HCT116 (cell line): ENCODE measurements at regions not wholly inside any gene's neighbourhood (a gene's known extent, or its start where the extent isn't known, plus 50 kb on each side); places are given as distances from the start of the nearest gene placed in this dataset.

ENCODE experiments used
- ATAC-seq: fragments of 200-7000 bp; cut with Tn5 transposase; 2 replicates; pipeline ENCODE4 v1.9.1; 2020; ENCODE audit warnings: mild to moderate bottlenecking, moderate library complexity
- BruUV-seq: library from RNA; stranded (reverse); fragments of 400-500 nt; replicated peaks from 2 replicates; lab custom pipeline; 2021; lab: Mats Ljungman, UMichigan
- CTCF ChIA-PET: fragments of 300-600 bp; sonication (Branson Sonifier 250); formaldehyde crosslinking; loops from one replicate; lab custom pipeline; 2021; ENCODE audit warnings: antibody characterized with exemption; lab: Charles Lee
- POLR2A ChIA-PET: fragments of 300-600, 350-600 bp; sonication (Branson Sonifier 250); formaldehyde crosslinking; loops from one replicate; lab custom pipeline; 2021; ENCODE audit warnings: antibody characterized with exemption; lab: Charles Lee
- RAD21 ChIA-PET, 2 experiments: fragments of 300-600 bp; sonication (Branson Sonifier 250); formaldehyde crosslinking; loops; one replicate each; lab custom pipeline; 2023; ENCODE audit warnings: low total read pairs in 2 of 2; ENCODE audit not compliant: uncharacterized antibody in 2 of 2, unreplicated experiment in 2 of 2, low non-redundant PET in 1 of 2; lab: Charles Lee
- DNase-seq: peaks from one replicate; pipeline ENCODE4 v3.0.0-alpha.2; 2010; ENCODE audit warnings: low read depth, low spot score
- H2AFZ ChIP-seq: fragments of 200-600 bp; shearing (Covaris generic), sonication (generic); 2 replicates; pipeline ENCODE4 v1.6.1; 2017; ENCODE audit warnings: low read depth, mixed run types, mixed read lengths, antibody characterized with exemption, low read length; ENCODE audit not compliant: poor library complexity, severe bottlenecking
- H3K27ac ChIP-seq: 2 replicates; pipeline ENCODE4 v1.5.1; 2012; ENCODE audit warnings: low read depth, low read length
- H3K27me3 ChIP-seq: fragments of 200-600 bp; sonication (generic); 2 replicates; pipeline ENCODE4 v1.6.1; 2016; ENCODE audit warnings: mixed run types, low read length, mixed read lengths; ENCODE audit not compliant: insufficient read depth
- H3K36me3 ChIP-seq, 2 experiments: fragments of 200-500 bp in 1 of 2; fragments of 200-600 bp in 1 of 2; sonication (Bioruptor generic) in 1 of 2; sonication (generic) in 1 of 2; 2 replicates each; pipeline versions ENCODE4 v1.5.1 to v1.6.1; 2014 to 2016; ENCODE audit warnings: low read length in 2 of 2, inconsistent platforms in 1 of 2, mixed read lengths in 1 of 2, mixed run types in 1 of 2; ENCODE audit not compliant: insufficient read depth in 2 of 2, control insufficient read depth in 1 of 2
- H3K4me1 ChIP-seq, 2 experiments: fragments of 200-600 bp in 1 of 2; sonication (generic) in 1 of 2; 2 replicates each; pipeline versions ENCODE4 v1.5.1 to v1.6.1; 2012 to 2017; ENCODE audit warnings: low read length in 2 of 2, inconsistent platforms in 1 of 2, mild to moderate bottlenecking in 1 of 2, mixed read lengths in 1 of 2, mixed run types in 1 of 2, moderate library complexity in 1 of 2; ENCODE audit not compliant: insufficient read depth in 2 of 2, control insufficient read depth in 1 of 2
- H3K4me2 ChIP-seq: fragments of 200-600 bp; sonication (generic); 2 replicates; pipeline ENCODE4 v1.6.1; 2017; ENCODE audit warnings: mixed run types, low read length, mixed read lengths
- H3K4me3 ChIP-seq, 2 experiments: fragments of 200-600 bp in 1 of 2; sonication (generic) in 1 of 2; replicated peaks in 1 of 2; 2 replicates each; pipeline ENCODE4 v1.5.1; 2011 to 2016; ENCODE audit warnings: low read length in 2 of 2, control low read depth in 1 of 2, low read depth in 1 of 2, mild to moderate bottlenecking in 1 of 2, mixed read lengths in 1 of 2, mixed run types in 1 of 2
- H3K79me2 ChIP-seq: fragments of 200-600 bp; sonication (generic); 2 replicates; pipeline ENCODE4 v1.6.1; 2017; ENCODE audit warnings: mild to moderate bottlenecking, mixed run types, low read length, moderate library complexity, mixed read lengths; ENCODE audit not compliant: insufficient read depth
- H3K9ac ChIP-seq: fragments of 200-600 bp; sonication (generic); 2 replicates; pipeline ENCODE4 v1.6.1; 2016; ENCODE audit warnings: low read length, mixed read lengths
- H3K9me2 ChIP-seq: fragments of 200-600 bp; sonication (generic), shearing (Covaris generic); 2 replicates; pipeline ENCODE4 v1.6.1; 2017; ENCODE audit warnings: mixed run types, mild to moderate bottlenecking, moderate library complexity; ENCODE audit not compliant: insufficient read depth
- H3K9me3 ChIP-seq, 2 experiments: fragments of 200-500 bp in 1 of 2; fragments of 200-600 bp in 1 of 2; sonication (Bioruptor generic) in 1 of 2; sonication (generic) in 1 of 2; 2 replicates each; pipeline ENCODE4 v1.6.1; 2014 to 2017; ENCODE audit warnings: low read length in 2 of 2, mixed read lengths in 2 of 2, inconsistent platforms in 1 of 2, low read depth in 1 of 2, mild to moderate bottlenecking in 1 of 2, mixed run types in 1 of 2, moderate library complexity in 1 of 2; ENCODE audit not compliant: control insufficient read depth in 1 of 2, insufficient read depth in 1 of 2
- H4K20me1 ChIP-seq: fragments of 200-600 bp; sonication (generic), shearing (Covaris generic); 2 replicates; pipeline ENCODE4 v1.6.1; 2017; ENCODE audit warnings: mixed run types, mild to moderate bottlenecking, moderate library complexity; ENCODE audit not compliant: insufficient read depth
- ATF3 ChIP-seq: IDR thresholded peaks from 2 replicates; pipeline ENCODE4 v1.6.1; 2012
- CTCF ChIP-seq, 3 experiments: fragments of 200-600 bp in 1 of 3; sonication (generic) in 1 of 3; IDR thresholded peaks in 2 of 3; conservative IDR thresholded peaks in 1 of 3; 2 replicates each; pipeline ENCODE4 v1.5.1; 2012 to 2017; ENCODE audit warnings: low read depth in 2 of 3, low read length in 2 of 3, antibody characterized with exemption in 1 of 3, borderline replicate concordance in 1 of 3, control low read depth in 1 of 3, mild to moderate bottlenecking in 1 of 3, mixed read lengths in 1 of 3, mixed run types in 1 of 3, moderate library complexity in 1 of 3; ENCODE audit not compliant: insufficient read depth in 1 of 3
- EGR1 ChIP-seq: IDR thresholded peaks from 2 replicates; pipeline ENCODE4 v1.6.1; 2012; ENCODE audit warnings: low read depth
- ELF1 ChIP-seq: IDR thresholded peaks from 2 replicates; pipeline ENCODE4 v1.6.1; 2012; ENCODE audit warnings: low read depth, borderline replicate concordance
- EZH2phosphoT487 ChIP-seq: fragments of 200-600 bp; IDR thresholded peaks from 2 replicates; pipeline ENCODE4 v1.6.1; 2018; ENCODE audit warnings: antibody characterized with exemption, borderline replicate concordance
- FOSL1 ChIP-seq: IDR thresholded peaks from 2 replicates; pipeline ENCODE4 v1.6.1; 2012; ENCODE audit warnings: low read depth
- JUND ChIP-seq: IDR thresholded peaks from 2 replicates; pipeline ENCODE4 v1.6.1; 2012
- POLR2A ChIP-seq: IDR thresholded peaks from 2 replicates; pipeline ENCODE4 v1.7.0; 2011; ENCODE audit warnings: borderline replicate concordance; ENCODE audit not compliant: insufficient read depth, insufficient read length; ENCODE audit errors: extremely low read depth
- POLR2AphosphoS5 ChIP-seq: IDR thresholded peaks from 2 replicates; pipeline ENCODE4 v1.6.1; 2011; ENCODE audit warnings: mild to moderate bottlenecking, low read depth, low read length, moderate library complexity
- REST ChIP-seq: IDR thresholded peaks from 2 replicates; pipeline ENCODE4 v1.6.1; 2012; ENCODE audit warnings: low read depth
- SIN3A ChIP-seq: IDR thresholded peaks from 2 replicates; pipeline ENCODE4 v1.6.1; 2012; ENCODE audit warnings: low read depth
- YY1 ChIP-seq: IDR thresholded peaks from 2 replicates; pipeline ENCODE4 v1.6.1; 2011; ENCODE audit warnings: low read length, low read depth, moderate library complexity, mild to moderate bottlenecking; ENCODE audit not compliant: insufficient replicate concordance; ENCODE audit errors: extremely low read depth
- ZBTB33 ChIP-seq: IDR thresholded peaks from 2 replicates; pipeline ENCODE4 v1.6.1; 2011; ENCODE audit warnings: mild to moderate bottlenecking, low read length, moderate library complexity; ENCODE audit not compliant: insufficient replicate concordance; ENCODE audit errors: extremely low read depth
- ZFX ChIP-seq: fragments of 450-650 bp; IDR thresholded peaks from 2 replicates; pipeline ENCODE4 v1.6.1; 2017
- ZNF274 ChIP-seq: fragments of 200-500 bp; sonication (Bioruptor generic); IDR thresholded peaks from 2 replicates; pipeline ENCODE4 v1.6.1; 2014; ENCODE audit warnings: mild to moderate bottlenecking, low read depth, low read length, inconsistent platforms
- intact Hi-C: fragments of 100-400 bp; cut with micrococcal nuclease; formaldehyde crosslinking; loops from 2 replicates; pipeline ENCODE4 v1.10.0; 2022

GRCh38 chr9:116080561-116080960 is 73.0 kb upstream of the PAPPA start:
- ATAC-seq (no peak), DNase-seq (no peak)
- no TSS peak for BruUV-seq
- CTCF ChIA-PET: no interaction called here
- Histone ChIP-seq H3K4me1 (no peaks in the 10 kb centered on the region), H3K27ac (no peak overlapping the region), H3K9ac (no peak overlapping the region), H4K20me1 (no peaks in the 10 kb centered on the region), H3K27me3 (peaks cover 39% of the 10 kb centered on the region), H3K9me3 (no peaks in the 10 kb centered on the region), H3K4me3 (no peak overlapping the region), H2AFZ (no peak overlapping the region), H3K9me2 (no peaks in the 10 kb centered on the region), H3K36me3 (no peaks in the 10 kb centered on the region), H3K4me2 (no peak overlapping the region), H3K79me2 (no peaks in the 10 kb centered on the region)
- TF ChIP-seq POLR2A (no peak), YY1 (no peak), EGR1 (no peak), FOSL1 (no peak), REST (no peak), ATF3 (no peak), SIN3A (no peak), ELF1 (no peak), EZH2phosphoT487 (no peak), ZNF274 (no peak), ZFX (no peak), POLR2AphosphoS5 (no peak), CTCF (IDR thresholded peaks at IDR 0.05 in 2 of 3, conservative IDR thresholded peaks at IDR 0.05 in 1 of 3; ENCODE audit: borderline replicate concordance in 1 of 3, insufficient read depth in 1 of 3, low read depth in 2 of 3, low read length in 2 of 3) (no peak), JUND (no peak), ZBTB33 (no peak)
- intact Hi-C loops: no loop called here
- RAD21 ChIA-PET: no interaction called here
- POLR2A ChIA-PET: no interaction called here
